NCI-H2171 (cell line): ENCODE measurements at regions not wholly inside any gene's neighbourhood (a gene's known extent, or its start where the extent isn't known, plus 50 kb on each side); places are given as distances from the start of the nearest gene placed in this dataset.

Experiments used
- DNase-seq: peaks from one replicate; lab custom pipeline; 2025; lab: John Stamatoyannopoulos, UW

- no peak for DNase-seq
Observed at GRCh38 chr16:26658486-26658885, 408.2 kb upstream of the C16orf82 start.

GRCh38 chr16:26658915-26659314 lies 407.8 kb upstream of the C16orf82 start:
- no peak for DNase-seq

- DNase-seq = no peak
Observed at GRCh38 chr16:26664086-26664485, 402.6 kb upstream of the C16orf82 start.

GRCh38 chr16:26665166-26665939 lies 401.4 kb upstream of the C16orf82 start:
- peak; percentile 85 for DNase-seq

DNA sequence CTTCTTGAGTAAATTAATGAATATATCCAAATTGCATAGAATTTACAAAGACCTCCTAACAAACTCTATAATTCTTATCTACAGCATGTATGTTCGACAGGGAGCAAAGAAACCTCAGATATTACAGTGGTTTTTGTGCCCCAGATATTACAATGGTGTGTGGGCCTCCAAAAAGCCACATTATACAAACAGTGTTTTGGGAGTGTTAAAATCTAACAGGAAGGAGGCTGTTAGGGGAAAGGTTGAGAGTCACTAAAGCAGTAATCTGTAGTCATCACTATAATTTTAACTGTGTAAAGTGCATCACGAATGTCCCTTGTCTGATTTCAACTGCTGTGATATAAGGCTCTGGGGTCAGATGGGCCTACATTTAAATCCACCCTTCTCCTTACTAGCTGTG lies 400.2 kb upstream of the C16orf82 start:
- no peak for DNase-seq

DNA sequence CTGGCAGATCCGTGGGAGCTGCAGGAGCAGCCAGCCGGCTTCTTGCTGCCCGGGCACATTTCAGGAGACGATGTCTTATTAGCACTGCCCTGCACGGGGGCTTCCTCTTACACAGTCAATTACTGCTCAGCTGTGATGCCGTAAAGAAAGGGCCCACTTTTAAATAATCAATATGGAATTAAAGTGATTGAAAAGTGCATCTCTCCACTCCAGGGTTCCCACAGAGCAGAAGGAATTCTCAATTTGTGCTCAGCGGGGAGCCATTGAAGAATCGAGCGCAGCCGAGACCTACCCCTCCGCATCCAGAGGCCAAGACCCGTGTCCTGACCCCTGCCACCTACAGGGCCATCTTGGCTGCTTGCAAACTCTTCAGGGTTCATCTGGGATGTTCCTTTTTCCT lies 399.4 kb upstream of the C16orf82 start:
- no peak for DNase-seq

DNA sequence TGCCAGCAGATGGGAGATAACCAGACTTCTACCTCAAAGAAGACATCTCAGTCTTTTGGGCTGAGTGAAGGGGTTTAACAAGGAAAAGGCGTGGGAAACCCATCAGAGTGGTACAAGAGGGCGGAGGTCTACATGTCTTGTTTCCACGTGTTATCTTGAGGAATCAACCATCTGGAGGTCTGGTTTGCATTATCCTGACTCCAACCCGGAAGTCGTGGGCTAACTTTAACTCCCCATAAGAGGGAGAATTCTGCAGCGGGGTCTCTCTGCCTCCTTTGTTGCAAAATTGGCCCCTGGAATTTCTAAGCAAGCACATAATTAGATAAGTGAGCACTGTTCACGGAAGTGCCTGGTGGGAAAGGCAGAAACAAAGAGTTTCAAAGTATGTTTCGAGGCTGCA lies 398.7 kb upstream of the C16orf82 start:
- no peak for DNase-seq

DNA sequence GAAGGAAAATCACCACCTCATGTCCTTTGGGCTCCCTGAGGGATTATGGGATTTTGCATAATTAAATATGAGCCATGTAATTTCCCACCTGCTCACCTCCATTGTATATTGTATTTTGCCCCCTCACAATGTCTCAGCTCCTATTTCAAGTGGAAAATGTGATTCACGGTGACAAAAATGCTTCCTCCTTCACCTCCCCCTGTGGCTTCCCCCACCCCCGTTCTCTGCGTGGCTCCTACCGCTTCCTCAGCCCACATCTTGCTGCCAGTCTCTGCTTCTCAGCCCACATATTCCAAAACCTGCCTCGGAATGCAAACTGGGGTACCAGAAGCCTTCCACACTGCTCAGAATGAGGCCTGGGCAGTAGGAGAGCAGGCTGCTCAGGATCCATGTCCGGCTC lies 394.5 kb upstream of the C16orf82 start:
- no peak for DNase-seq

- no peak for DNase-seq
Observed at GRCh38 chr16:26673011-26673410, 393.7 kb upstream of the C16orf82 start.

DNA sequence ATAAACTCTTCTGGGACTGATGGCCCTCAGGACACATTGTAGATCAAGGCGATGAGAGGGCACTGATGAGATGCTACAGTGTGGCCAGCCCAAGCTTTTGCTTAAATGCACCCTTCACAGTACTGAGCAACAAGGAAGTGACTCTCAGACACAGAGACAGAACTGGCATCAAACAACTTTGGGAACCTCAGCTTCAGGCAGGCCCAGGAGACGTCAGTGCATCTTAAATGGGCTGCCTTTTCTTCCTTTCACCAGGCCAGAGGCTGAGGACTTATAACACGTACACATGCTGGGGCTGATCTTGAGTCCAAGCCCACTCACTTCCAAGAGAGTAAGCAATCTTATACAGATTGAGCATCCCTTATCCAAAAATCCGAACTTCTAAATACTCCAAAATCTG lies 386.1 kb upstream of the C16orf82 start:
- no peak for DNase-seq

DNA sequence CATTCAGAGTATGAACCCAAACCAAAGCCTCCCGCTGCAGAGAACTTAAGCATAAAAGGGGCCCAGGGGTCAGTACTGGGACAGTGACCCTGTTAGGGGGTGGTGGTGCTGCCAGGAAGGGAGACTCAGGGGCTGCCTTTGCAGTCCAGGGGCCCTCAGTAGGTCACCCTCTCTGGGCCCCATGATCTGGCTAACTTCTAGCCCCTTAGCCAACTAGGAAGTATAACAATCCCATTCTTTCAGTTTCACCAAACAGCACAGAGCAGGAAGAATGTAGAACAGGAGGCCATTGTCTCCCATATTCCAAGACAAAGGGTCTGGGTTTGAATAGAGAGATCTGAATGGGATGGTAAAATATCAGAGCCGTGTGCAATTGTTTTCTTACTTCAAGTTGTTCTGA lies 378.6 kb upstream of the C16orf82 start:
- no peak for DNase-seq

GRCh38 chr16:26688699-26689098 lies 378.0 kb upstream of the C16orf82 start:
- DNase-seq = no peak

GRCh38 chr16:26692658-26693057 lies 374.1 kb upstream of the C16orf82 start:
- DNase-seq = no peak

GRCh38 chr16:26697807-26698206 lies 368.9 kb upstream of the C16orf82 start:
- DNase-seq = no peak

- no peak for DNase-seq
Observed at GRCh38 chr16:26700250-26700649, 366.5 kb upstream of the C16orf82 start.

DNA sequence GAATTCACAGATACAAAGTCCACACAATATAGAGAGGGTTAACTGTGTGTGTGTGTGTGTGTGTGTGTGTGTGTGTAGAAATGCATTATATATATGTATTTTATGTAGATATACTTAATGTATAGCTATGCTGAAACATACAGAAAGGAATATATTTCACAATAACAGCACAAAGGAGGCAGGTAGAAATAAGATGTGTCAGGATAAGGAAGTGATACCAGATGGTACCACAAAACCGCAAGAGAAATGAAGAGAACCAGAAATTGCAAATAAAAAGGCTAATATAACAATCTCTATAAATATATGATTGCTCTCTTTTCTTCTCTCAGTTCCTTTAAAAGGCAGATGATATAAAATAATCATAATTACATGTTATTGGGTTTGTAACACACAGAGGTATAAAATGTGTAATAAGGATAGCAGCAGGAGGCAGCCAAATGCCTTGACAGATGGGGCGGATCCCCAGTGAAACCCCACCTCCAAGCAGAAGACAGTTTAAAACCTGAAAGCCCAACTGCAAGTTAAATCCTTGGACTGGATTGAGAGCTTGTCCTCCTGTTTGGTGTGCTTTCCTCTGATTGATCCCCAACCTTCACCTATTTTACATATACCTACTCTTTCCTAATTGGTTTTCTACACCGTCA lies 365.4 kb upstream of the C16orf82 start:
- DNase-seq = no peak

- DNase-seq = no peak
Observed at GRCh38 chr16:26705346-26705745, 361.4 kb upstream of the C16orf82 start.

- DNase-seq = no peak
Observed at GRCh38 chr16:26708428-26708827, 358.3 kb upstream of the C16orf82 start.

- no peak for DNase-seq
Observed at GRCh38 chr16:26709175-26709574, 357.6 kb upstream of the C16orf82 start.

GRCh38 chr16:26709754-26710153 lies 357.0 kb upstream of the C16orf82 start:
- no peak for DNase-seq

- no peak for DNase-seq
Observed at GRCh38 chr16:26710450-26710849, 356.3 kb upstream of the C16orf82 start.

DNA sequence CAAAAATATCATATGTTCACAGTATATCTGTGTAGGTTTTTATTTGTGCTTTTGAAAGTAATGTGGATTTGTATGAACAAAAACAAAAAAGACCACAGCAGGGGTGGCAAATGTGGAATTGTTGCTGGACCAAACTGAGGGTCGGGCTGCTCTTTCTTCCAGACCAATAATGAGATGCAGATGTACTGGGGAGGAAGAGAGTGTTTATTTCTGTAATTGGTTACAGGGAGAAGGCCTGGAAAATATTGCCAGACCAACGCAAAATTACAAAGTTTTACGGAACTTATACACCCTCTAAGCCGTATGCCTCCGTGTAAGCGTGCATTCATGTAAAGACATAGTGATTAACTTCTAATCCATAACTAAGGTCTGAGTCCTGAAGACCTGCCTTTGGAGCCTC lies 353.9 kb upstream of the C16orf82 start:
- DNase-seq = no peak

GRCh38 chr16:26715969-26716368 lies 350.8 kb upstream of the C16orf82 start:
- DNase-seq = no peak

DNA sequence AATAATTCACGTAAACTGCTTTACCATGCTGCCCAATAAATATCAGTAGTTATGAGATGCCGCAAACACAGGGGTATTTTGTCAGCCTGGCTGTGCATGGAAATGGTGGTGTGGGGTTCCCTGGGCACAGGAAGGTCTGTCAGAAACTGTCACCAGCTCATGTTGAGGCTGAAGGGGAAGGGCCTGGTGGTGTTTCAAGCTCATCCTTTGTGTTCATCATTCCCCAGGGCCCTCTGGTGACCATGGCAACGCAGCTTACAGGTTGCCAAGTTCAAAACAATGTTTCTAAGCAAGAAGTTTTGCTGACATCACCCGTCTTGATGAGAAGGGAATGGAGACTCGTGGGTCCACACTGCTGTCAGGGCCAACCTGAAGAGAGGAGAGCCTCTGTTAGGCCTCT lies 348.9 kb upstream of the C16orf82 start:
- peak; percentile 47 for DNase-seq
